Natural killer cell (primary cell): ENCODE measurements at regions not wholly inside any gene's neighbourhood (a gene's known extent, or its start where the extent isn't known, plus 50 kb on each side); places are given as distances from the start of the nearest gene placed in this dataset.

Experiments
- ATAC-seq, 3 donors: fragments of 150-1000 bp in 2 of 3; fragments of 200-7000 bp in 1 of 3; cut with Tn5 transposase; 1 replicate in 1 of 3; 2 replicates in 2 of 3; pipeline ENCODE4 v1.10.0; 2021; ENCODE audit warnings: mild to moderate bottlenecking in 2 of 3, moderate library complexity in 2 of 3
- DNase-seq, 2 donors: peaks; one replicate each; pipeline versions ENCODE4 v3.0.0 to v3.0.0-alpha.2; 2013 to 2021; ENCODE audit warnings: mixed read lengths in 1 of 2
- H3K27ac ChIP-seq: one replicate; pipeline ENCODE4 v1.5.1; 2013; ENCODE audit warnings: mild to moderate bottlenecking, low read length
- H3K27me3 ChIP-seq: one replicate; pipeline ENCODE4 v1.6.1; 2013; ENCODE audit warnings: low read length; ENCODE audit not compliant: control insufficient read depth, insufficient read depth
- H3K36me3 ChIP-seq: one replicate; pipeline ENCODE4 v1.6.1; 2013; ENCODE audit warnings: low read length; ENCODE audit not compliant: control insufficient read depth, insufficient read depth
- H3K4me1 ChIP-seq: one replicate; pipeline ENCODE4 v1.6.1; 2013; ENCODE audit warnings: low read length; ENCODE audit not compliant: control insufficient read depth, insufficient read depth
- H3K4me3 ChIP-seq: one replicate; pipeline ENCODE4 v1.5.1; 2013; ENCODE audit warnings: low read length
- H3K9me3 ChIP-seq: one replicate; pipeline ENCODE4 v1.6.1; 2013; ENCODE audit warnings: low read length; ENCODE audit not compliant: control insufficient read depth, insufficient read depth
- H3K27ac Mint-ChIP-seq, 2 donors: one replicate each; pipeline ENCODE4 v1.8.0; 2022; ENCODE audit warnings: mild to moderate bottlenecking in 2 of 2, mixed read lengths in 2 of 2, moderate library complexity in 1 of 2
- H3K27me3 Mint-ChIP-seq, 2 donors: one replicate each; pipeline ENCODE4 v1.8.0; 2022; ENCODE audit warnings: low read depth in 2 of 2, mixed read lengths in 2 of 2
- H3K36me3 Mint-ChIP-seq: one replicate; pipeline ENCODE4 v1.8.0; 2022; ENCODE audit warnings: mixed read lengths
- H3K4me1 Mint-ChIP-seq, 2 donors: one replicate each; pipeline ENCODE4 v1.8.0; 2022; ENCODE audit warnings: mixed read lengths in 2 of 2
- H3K4me3 Mint-ChIP-seq: one replicate; pipeline ENCODE4 v1.8.0; 2022; ENCODE audit warnings: mild to moderate bottlenecking, moderate library complexity, mixed read lengths
- H3K9me3 Mint-ChIP-seq, 2 donors: one replicate each; pipeline ENCODE4 v1.8.0; 2022; ENCODE audit warnings: mixed read lengths in 2 of 2
- CTCF ChIP-seq: fragments of 200-600 bp; IDR thresholded peaks from one replicate; pipeline ENCODE4 v1.8.0; 2022; ENCODE audit warnings: antibody characterized with exemption
- WGBS: methylation state at CpG from one replicate; pipeline ENCODE4 v1.1.7; 2013; ENCODE audit warnings: missing lambda C conversion rate; ENCODE audit not compliant: insufficient coverage; 5-methylcytosine and 5-hydroxymethylcytosine counted together
- intact Hi-C: fragments of 100-400 bp; cut with micrococcal nuclease; formaldehyde crosslinking; loops from one replicate; pipeline ENCODE4 v1.14.2; 2022

- no peak overlapping the region for H3K27ac Mint-ChIP-seq
- no peaks in the 10 kb centered on the region for H3K36me3 ChIP-seq
- no peak overlapping the region for H3K4me3 Mint-ChIP-seq
- WGBS: 89% methylated on average over 2 of the region's 2 CpGs
- intact Hi-C loops: no loop called here
- H3K27me3 Mint-ChIP-seq: peaks cover 11 to 18% of the 10 kb centered on the region in 2 donors
- H3K9me3 Mint-ChIP-seq: no peaks in the 10 kb centered on the region
- no peak for ATAC-seq
- no peak for TF ChIP-seq CTCF
- no peaks in the 10 kb centered on the region for H3K9me3 ChIP-seq
- DNase-seq: no peak
- H3K4me1 Mint-ChIP-seq: no peaks in the 10 kb centered on the region
- H3K4me1 ChIP-seq: no peaks in the 10 kb centered on the region
- H3K36me3 Mint-ChIP-seq: no peaks in the 10 kb centered on the region
- H3K27me3 ChIP-seq: no peaks in the 10 kb centered on the region
- H3K4me3 ChIP-seq: no peak overlapping the region
- H3K27ac ChIP-seq: no peak overlapping the region
These were observed 229.3 kb downstream of the MN1 start for GRCh38 chr22:27572278-27572666.

GRCh38 chr22:27573280-27574001 lies 228.1 kb downstream of the MN1 start:
- peaks cover 11 to 18% of the 10 kb centered on the region in 2 donors for H3K27me3 Mint-ChIP-seq
- no peak overlapping the region for H3K4me3 Mint-ChIP-seq
- Histone ChIP-seq H3K9me3 (no peaks in the 10 kb centered on the region), H3K4me3 (no peak overlapping the region), H3K27me3 (no peaks in the 10 kb centered on the region), H3K36me3 (no peaks in the 10 kb centered on the region), H3K27ac (no peak overlapping the region), H3K4me1 (no peaks in the 10 kb centered on the region)
- intact Hi-C loops: no loop called here
- H3K4me1 Mint-ChIP-seq: no peaks in the 10 kb centered on the region
- ATAC-seq (no peak), DNase-seq (no peak)
- H3K27ac Mint-ChIP-seq: no peak overlapping the region
- TF ChIP-seq CTCF: no peak
- WGBS: 24% methylated on average over 19 of the region's 22 CpGs
- H3K9me3 Mint-ChIP-seq: no peaks in the 10 kb centered on the region
- H3K36me3 Mint-ChIP-seq: no peaks in the 10 kb centered on the region

- Histone ChIP-seq H3K27ac (no peak overlapping the region), H3K36me3 (no peaks in the 10 kb centered on the region), H3K9me3 (no peaks in the 10 kb centered on the region), H3K4me3 (no peak overlapping the region), H3K27me3 (no peaks in the 10 kb centered on the region), H3K4me1 (no peaks in the 10 kb centered on the region)
- Mint-ChIP-seq H3K27me3 (peaks cover 11 to 18% of the 10 kb centered on the region in 2 donors), H3K4me1 (no peaks in the 10 kb centered on the region), H3K36me3 (no peaks in the 10 kb centered on the region), H3K4me3 (no peak overlapping the region), H3K27ac (no peak overlapping the region), H3K9me3 (no peaks in the 10 kb centered on the region)
- intact Hi-C loops: no loop called here
- DNase-seq (no peak), ATAC-seq (no peak)
- 73% methylated on average over 7 of the region's 7 CpGs for WGBS
- TF ChIP-seq CTCF: no peak
These were observed 227.6 kb downstream of the MN1 start for GRCh38 chr22:27574002-27574366.

GRCh38 chr22:27574651-27575050 lies 226.9 kb downstream of the MN1 start:
- WGBS: 89% methylated on average over 9 of the region's 9 CpGs
- Histone ChIP-seq H3K27me3 (no peaks in the 10 kb centered on the region), H3K4me3 (no peak overlapping the region), H3K4me1 (no peaks in the 10 kb centered on the region), H3K36me3 (no peaks in the 10 kb centered on the region), H3K9me3 (no peaks in the 10 kb centered on the region), H3K27ac (no peak overlapping the region)
- DNase-seq (no peak), ATAC-seq (no peak)
- Mint-ChIP-seq H3K27me3 (peaks cover 11 to 18% of the 10 kb centered on the region in 2 donors), H3K4me1 (no peaks in the 10 kb centered on the region), H3K9me3 (no peaks in the 10 kb centered on the region), H3K27ac (no peak overlapping the region), H3K36me3 (no peaks in the 10 kb centered on the region), H3K4me3 (no peak overlapping the region)
- intact Hi-C loops: no loop called here
- TF ChIP-seq CTCF: no peak
